RPMI7951 (cell line): ENCODE measurements at regions not wholly inside any gene's neighbourhood (a gene's known extent, or its start where the extent isn't known, plus 50 kb on each side); places are given as distances from the start of the nearest gene placed in this dataset.
"Not testable (repeated sequence)": the region's sequence is repeated elsewhere in the genome, so short reads cannot be mapped to it uniquely, and the experiment has no call there.

Experiments
- DNase-seq: peaks from one replicate; pipeline ENCODE4 v3.0.0-alpha.2; 2012; ENCODE audit warnings: low read depth

DNA sequence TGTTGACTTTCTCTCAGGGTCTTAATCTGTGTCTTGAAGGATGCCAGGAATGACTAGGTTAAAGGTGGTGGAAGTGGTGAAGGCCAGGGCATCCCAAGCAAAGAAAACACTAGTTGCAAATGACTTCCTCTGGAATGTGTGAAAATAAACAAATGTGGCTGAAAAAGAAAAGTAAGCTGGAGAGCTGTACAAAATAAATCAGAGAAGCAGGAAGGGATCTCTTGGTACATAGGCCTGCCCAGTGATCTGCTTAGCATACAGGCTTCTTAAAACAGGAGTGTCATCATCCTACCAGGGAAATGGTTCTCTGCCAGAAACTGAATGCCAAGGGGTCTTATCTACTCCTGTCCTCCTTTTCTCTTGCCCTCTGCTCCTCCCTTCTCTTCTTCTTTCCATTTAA lies 1616.0 kb downstream of the KHDRBS2 start:
- DNase-seq = no peak

DNA sequence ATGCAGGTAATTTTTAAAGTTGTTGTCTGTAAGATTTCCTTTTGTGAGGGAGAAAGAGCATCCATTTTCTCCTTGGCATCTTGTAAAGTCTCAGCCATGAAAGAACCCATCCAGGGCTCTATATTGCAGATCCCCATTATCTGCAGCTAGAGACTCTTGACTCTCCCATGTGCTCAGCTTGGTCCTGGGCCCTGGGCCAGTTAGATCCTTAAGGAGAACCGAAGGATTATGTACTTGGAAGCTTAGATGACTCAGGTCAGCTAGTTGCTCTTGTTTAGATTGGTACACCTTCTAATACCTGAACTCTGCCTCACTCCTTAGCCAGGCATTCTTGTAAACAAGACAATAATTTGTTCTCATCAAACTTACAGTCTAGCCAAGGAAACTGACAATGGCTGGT lies 1617.6 kb downstream of the KHDRBS2 start:
- no peak for DNase-seq

DNA sequence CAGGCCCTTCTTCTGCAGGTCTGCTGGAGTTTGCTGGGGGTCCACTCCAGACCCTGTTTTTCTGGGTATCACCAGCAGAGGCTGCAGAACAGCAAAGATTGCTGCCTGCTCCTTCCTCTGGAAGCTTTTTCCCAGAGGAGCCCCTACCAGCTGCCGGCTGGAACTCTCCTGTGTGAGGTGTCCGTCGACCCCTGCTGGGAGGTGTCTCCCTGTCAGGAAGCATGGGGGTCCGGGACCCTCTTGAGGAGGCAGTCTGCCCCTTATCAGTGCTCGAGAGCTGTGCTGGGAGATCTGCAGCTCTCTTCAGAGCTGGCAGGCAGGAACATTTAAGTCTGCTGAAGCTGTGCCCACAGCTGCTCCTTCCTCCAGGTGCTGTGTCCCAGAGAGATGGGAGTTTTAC lies 1622.8 kb downstream of the KHDRBS2 start:
- DNase-seq = not testable (repeated sequence)

DNA sequence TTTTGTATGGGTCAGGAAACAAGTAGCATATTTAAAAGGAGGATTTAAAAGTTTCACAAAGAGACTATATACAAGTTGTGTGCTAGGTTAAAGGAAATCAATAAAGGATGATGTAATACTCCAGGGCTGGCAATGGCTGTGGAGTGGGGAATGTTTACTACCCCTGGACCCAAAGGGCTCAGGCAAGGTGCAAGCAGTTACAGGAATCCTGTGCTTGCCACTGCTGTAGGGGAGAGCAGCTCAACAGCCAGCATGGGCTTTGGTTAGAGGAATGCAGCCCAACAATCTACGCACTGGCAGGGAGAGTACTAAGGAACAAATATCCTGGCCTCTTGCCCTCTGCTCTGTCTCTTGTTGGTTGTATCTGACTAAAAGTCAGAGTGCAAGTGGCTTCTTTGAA lies 1642.2 kb downstream of the KHDRBS2 start:
- no peak for DNase-seq

DNA sequence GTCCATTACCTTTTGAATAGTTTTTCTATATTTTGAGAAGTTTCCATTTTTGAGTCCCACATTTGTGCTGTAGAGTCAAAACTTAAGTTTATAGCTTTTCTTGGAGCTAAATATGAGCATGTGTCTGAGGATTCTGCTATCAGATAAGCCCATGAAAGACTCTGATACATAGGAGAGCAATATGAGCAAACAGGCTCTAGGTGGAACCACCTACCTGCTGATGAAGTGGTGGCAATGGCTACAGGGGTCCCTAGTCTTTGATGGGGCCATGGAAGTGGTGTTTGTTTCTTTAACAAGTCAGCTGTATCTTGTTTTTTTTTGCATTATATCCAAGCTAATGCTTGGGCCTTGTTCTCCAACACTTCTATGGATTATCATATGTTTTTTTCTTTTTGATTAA lies 1646.8 kb downstream of the KHDRBS2 start:
- DNase-seq = not testable (repeated sequence)
